HuH-7.5 (cell line): ENCODE measurements at regions not wholly inside any gene's neighbourhood (a gene's known extent, or its start where the extent isn't known, plus 50 kb on each side); places are given as distances from the start of the nearest gene placed in this dataset.

Experiments used
- DNase-seq: peaks from one replicate; pipeline ENCODE4 v3.0.0; 2011; ENCODE audit warnings: low spot score

DNA sequence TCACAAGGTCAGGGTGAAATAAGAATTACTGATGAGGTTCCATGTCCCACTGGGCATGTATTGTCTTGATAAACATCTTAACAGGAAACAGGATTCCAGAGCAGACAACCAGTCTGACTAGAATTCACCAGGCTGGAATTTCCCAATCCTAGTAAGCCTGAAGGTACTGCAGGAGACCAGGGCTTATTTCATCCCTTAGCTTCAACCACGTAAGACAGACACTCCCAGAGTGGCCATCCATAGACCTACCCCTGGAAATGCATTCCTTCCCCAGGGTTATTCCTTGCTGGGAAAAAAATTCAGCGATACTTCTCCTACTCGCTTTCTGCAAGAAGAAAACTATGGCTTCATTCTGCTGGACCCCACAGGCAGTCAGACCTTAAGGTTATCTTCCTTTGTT, 785.4 kb downstream of the NR2F1-AS1 start:
- no peak for DNase-seq

DNA sequence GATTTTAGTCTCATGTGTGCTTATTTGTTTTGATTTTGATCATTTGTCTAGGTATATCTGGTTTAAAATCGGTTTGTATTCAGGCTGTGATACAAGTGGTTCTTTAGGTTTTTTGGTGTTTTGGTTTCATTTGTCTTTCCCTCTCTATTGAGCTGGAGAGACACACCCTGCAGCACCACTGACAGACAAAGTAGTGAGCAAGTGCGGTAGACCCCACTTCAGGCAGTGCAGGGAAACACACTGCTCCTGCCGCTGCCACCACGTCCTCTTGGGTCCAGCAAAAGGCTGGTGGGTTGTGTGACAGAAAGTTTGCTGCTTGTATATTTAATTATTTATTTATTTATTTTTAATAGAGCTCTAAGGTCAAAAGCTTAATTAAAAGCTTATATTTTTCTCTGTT, 801.0 kb downstream of the NR2F1-AS1 start:
- no peak for DNase-seq

DNA sequence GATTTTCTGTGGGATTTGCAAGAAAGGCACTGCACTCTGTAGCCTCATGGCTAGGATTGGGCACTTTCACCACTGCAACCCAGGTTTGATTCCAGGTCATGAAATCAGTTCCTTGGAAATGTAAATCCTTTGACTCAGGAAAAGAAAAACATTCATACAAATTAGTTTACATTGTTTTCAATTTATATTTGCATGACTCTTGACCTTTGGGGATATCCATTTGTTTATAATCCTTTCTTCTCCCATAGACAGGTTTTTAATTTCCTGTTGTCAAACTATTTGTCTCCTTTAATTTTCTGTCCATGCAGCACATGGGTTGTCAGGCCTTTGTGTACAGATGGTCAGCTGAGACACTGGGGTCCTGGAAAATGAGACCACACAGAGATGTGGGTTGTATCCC, 801.5 kb downstream of the NR2F1-AS1 start:
- no peak for DNase-seq

DNA sequence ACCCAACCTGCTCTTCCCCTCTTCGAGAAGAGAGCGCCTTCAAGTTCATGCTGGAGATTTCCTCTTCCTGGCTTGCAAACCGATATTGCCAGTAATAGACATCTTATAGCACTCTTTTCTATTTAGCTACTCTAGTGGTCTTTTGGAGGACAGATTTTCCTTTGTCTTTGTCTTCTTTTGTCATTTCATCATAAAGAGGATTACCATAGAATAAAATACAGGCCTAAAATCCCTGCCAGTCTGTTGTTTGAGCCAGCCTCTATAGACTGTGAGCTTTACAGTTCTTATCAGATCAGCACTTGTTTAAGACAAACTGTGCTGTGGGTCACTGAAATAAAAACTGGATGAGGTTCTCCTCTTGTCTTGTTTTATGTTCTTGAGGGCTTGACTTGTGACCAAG, 802.8 kb downstream of the NR2F1-AS1 start:
- no peak for DNase-seq

DNA sequence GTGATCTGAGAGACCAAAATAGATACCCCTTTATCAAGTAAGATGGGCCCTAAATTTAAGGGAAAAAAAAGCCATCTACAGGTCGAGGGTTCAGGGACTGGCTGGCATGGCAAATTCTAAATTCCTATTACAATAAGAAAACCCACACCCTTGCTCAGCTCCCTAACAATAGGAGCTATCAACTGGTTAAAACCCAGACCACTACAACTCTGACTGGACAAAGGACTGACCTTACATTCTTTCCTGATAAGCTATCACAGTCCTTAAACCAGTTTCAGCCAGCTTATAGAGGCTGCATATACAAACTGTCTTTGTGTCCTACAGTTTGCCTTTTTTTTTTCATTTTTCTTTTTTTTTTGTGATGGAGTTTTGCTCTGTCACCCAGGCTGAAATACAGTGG, 803.6 kb downstream of the NR2F1-AS1 start:
- no peak for DNase-seq

DNA sequence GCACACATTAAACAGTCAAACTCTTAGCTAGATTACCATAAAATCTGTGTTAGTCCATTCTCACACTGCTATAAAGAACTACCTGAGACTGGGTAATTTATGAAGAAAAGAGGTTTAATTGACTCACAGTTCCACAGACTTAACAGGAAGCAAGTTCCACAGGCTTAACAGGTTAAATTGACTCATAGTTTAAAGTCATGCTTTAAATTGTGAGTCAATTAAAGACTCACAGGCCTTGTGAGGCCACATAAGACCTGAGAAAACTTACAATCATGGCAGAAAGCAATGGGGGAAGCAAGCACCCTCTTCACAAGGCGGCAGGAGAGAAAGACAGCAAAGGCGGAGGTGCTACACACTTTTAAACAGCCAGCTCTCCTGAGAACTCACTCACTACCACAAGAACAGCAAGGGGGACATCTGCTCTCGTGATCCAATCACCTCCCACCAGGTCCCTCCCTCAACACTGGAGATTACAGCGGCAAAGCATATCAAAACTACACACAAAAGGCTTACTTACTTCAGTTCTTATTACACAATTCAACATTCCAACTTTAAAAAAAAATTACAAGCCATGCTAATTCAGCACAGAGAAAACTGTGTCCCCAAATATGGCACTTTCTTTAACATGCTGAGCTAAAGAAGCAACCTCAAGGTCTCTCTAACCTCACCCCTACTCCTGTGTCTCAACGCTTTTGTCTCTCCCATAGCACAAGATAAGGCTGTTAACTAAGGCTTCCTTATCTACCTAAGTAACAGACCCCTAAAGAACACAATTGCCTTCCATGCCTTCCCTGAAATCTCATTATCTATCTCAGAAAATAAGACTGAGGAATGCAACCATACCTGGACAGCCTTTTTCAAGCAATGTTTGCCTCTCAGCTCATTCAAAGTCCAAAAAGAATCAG, 805.1 kb downstream of the NR2F1-AS1 start:
- no peak for DNase-seq

DNA sequence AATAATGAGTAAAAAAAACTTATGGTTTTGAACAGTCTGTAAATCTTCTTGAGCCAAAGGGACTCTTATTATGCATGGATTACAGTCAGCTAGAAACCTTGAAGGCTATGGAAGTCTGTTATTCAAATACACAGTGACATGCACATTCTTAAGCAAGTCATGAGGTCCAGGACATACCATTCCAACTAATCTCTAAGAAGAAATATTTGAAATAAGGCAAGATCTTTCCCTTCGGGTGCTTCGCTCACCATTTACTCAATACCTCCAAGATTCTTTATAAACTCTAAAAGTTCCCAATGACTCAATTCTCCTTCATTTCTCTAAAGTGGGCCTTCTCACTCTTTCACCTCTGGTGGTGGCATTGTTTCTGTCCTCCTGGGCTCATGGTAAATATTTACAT, 811.0 kb downstream of the NR2F1-AS1 start:
- DNase-seq, result no peak

DNA sequence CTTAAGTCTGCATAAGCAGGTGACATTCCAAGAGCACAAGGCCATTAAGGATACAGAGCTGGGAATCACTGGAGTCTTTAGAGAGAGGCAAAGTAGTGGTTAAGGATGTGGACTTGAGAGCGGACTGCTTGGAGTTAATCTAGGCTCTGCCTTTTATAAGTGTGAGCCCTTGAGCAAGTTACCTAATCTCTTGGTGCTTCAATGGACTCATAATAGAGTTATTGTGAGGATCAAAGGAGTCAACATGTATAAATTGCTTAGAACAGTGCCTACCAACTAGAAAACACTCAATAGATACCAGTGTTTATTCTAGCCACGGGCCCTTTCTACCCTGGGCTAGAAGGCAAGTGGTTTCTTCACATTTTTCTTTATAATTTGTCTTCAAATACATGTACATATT, 819.4 kb downstream of the NR2F1-AS1 start:
- no peak for DNase-seq

DNA sequence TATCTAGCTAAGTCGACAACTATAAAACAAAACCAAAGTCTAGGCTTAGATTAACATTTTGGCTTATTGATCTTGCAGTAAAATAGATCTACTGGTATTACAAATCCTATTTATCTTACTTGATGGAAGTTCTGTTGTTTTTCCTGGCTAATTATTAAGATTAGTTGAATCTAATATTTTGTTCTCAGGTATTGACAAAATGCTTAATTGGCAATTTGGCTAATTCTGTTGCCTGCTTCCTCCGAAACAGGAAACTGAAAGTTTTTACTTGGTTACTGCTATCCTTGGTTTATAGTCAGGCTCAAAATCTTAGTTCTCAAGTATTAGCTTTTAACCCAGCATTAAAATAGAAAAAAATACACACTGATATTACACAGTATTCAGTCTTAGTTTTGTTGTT, 820.5 kb downstream of the NR2F1-AS1 start:
- no peak for DNase-seq

DNA sequence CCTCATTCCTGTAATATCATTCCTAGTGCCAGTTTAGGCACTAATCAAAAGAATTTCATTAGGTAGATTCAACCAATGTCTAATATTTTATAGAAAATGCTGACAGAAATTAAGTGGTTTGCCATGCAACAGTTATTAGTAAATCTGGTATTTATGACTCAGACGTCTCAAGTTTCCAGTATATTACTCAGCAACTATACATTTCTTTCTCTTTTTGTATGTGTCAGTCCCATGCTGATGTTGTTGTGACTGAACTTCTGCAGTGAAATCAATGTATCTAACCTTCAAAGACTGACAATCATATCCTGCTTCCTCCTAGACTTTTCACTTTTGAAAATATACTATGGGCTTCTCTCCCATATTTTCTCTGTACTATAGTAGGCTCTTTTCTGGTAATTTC, 822.5 kb downstream of the NR2F1-AS1 start:
- no peak for DNase-seq

DNA sequence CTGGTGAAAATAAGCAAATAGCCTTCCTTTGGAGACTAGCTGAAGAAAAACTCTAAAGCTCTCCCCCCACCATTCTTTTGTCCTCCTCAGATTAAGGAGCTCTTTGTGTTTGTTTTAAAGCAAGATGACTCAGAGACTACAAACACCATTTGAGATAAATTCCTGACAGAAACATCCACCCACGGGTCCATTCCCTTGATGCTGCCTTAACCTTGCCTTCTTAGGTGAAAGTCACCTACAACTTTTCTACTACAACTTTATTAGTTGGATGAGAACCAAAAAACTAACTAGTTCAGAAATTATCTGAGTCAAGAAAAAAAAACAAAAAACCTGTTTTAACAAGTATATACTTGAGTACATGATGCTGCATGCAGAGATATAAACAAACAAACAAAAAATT, 831.1 kb downstream of the NR2F1-AS1 start:
- DNase-seq, result no peak

DNA sequence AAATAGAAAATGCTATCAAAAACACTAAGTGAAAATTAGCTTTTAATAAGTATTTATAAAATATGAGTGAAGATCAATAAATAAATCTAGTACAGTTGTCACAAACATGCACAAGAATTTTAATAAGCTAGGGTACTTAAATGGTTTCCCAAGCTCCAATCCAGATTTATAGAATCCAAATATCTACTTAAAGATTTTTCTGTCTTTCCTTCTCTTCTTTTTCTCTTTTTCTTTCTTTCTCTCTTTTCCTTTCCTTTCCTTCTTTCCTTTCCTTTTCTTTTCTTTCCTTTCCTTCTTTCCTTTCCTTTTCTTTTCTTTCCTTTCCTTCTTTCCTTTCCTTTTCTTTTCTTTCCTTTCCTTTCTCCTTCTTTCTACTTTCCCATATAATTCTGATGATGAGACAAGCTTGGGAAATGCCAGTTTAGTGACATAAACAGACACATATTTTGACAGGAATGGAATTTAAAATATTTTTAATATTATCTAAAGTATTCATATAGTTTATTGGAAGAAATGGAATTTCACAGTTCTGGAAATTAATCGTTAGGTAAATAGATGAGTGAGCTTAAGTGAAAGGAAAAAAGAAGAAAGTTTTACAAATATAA, 832.8 kb downstream of the NR2F1-AS1 start:
- no peak for DNase-seq

DNA sequence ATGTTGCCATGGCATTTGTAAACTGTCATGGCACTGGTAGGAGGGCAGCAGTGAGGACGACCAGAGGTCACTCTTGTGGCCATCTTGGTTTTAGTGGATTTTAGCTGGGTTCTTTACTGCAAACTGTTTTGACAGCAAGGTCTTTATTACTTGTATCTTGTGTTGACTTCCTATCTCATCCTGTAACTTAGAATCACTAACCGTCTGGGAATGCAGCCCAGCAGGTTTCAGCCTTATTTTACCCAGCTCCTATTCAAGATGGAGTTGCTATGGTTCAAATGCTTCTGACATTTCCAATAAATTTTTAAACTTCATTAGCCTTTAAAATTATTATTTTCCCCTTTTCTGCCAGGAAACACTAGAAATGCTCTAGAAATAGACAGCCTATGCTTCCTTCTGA, 839.1 kb downstream of the NR2F1-AS1 start:
- DNase-seq, result no peak

DNA sequence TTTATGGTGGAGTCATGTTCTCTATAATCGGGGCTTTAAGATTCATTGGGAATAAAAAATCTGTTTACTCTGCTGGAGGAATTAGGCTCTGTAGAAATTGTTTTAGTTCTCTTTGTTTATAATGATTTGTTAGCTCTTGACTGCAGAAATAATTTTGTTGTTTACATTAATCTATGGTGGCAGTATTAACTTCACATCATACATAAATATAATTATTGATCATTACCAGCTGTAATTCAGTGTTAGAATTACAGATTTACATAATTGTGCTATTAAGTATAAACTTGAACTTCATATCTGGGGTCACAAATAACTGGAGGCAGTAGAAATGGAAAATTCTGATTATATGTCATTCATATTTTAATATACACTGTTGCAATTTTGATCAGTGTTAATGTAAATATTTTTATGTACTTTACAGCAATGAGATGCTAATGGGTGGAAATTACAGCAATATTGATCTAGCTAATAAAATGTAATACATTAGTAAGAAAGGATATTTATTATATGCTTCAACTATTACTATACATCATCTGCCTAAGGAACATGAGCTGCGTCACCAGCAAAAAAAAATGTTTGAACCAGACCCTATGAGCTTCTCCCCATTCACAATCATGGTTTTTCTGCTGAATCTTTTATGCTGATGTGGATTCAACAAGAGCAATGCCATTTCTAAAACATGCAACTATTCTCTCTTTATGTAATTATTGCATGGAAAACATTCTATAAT, 846.6 kb downstream of the NR2F1-AS1 start:
- DNase-seq, result no peak

DNA sequence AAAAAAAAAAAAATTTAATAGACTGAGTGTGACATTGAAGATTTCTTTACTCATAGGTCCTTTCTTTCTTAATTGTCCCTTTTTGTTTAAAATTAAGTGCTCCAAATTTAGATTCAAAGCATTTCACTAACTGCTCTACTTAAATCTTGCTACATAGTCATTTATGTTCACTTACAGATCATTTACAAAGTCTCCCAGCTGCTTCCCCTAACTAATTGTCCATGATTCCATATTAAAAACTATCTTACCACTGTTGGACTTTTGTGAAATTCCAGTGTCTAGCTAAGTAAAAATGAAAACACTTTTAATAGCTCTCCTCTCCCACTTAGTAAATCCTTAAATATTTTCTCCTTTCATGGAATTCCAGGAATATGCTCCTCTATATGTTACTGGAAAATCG, 850.5 kb downstream of the NR2F1-AS1 start:
- no peak for DNase-seq

DNA sequence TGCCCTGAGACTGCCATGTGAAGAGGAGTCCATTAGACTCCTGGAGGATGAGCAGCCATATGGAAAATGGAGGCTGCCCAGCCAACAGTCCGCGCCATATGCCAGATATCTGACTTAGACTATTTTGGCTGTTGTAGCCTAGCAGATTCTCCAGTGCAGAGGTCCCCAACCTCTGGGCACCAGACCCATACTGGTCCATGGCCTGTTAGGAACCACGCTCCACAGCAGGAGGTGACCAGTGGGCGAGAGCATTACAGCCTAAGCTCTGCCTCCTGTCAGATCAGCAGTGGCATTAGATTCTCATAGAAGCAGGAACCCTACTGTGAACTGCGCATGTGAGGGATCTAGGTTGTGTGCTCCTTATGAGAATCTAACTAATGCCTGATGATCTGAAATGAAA, 851.9 kb downstream of the NR2F1-AS1 start:
- no peak for DNase-seq

DNA sequence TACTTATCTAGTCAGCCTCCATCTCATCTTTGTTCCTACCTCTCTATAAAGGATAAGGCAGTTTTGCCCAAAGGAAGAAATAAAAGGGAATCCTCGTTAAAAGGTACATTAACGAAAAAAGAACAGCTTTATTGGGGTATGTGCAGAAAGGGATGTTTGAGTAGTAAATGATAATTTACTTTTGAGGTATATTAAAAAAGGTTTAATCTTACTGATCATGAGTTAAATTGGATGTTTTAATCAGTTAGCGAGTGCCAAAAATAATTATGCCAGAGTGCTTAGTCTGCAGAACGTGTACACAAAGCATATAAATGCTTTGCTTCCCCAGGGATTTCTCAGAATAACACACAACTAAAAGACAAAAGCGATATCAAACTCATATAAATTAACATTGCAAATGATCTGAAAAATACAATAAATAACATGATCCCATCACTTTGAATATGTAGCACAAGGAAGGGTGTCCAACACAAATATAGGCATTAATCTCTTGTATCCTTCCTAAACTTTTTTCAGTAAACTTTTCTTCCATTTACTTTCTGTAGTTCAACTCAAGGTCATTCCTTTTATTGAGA, 865.0 kb downstream of the NR2F1-AS1 start:
- DNase-seq, result no peak

DNA sequence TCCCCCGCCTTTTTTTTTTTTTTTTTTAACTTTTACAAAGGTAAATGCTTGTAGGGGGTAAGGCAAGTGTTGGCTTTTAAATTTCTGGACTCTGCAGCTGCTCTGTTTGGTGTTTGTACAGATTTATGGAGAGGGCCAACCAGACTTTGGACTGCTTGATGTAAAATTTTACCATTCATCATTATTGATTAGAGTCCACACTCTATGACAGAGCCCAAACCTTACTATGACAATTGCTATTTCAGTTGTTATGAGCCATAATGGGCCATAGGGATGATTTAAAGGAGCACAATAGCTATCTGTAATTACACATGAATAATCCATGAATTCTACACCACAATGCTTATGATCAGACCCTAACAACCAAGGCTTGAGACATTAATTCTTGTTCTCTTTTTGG, 867.2 kb downstream of the NR2F1-AS1 start:
- no peak for DNase-seq

DNA sequence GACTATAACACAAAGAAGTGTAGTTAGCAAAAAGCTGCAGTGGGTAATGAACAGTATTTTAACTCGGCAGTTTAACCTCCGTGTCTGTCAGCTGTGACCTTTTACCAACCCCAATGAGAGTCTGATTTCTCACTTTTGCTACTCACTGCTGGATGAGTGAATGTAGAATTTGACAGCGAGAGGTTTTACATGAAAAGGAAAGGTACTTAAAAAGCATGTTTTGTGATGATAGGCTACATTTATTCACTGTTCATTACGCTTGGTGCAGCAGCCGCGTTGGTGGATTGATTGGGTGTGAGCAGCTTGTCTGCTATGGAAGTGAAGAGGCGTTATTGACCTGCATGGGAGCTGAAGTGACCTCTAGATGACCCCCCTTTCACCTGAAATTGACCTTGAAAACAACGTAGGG, 867.7 kb downstream of the NR2F1-AS1 start:
- DNase-seq, result no peak

DNA sequence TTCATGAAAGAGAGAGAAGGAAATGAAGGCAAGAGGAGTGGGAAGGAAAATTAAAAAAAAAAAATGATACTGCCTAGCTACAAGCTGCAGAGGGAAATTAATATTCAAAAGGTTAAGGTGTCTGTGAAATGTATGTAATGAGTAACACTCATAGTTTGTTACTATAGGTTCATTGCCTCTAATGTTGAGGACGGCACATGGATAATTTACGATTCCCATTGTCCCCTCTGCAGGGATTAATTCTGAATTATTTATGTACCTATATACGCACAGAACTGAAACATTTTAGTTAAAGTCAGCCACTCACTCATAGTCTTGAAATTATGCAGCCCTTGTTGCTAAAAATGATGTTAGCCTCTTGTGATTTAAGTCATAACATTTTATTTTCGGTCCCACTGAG, 869.1 kb downstream of the NR2F1-AS1 start:
- DNase-seq, result no peak

DNA sequence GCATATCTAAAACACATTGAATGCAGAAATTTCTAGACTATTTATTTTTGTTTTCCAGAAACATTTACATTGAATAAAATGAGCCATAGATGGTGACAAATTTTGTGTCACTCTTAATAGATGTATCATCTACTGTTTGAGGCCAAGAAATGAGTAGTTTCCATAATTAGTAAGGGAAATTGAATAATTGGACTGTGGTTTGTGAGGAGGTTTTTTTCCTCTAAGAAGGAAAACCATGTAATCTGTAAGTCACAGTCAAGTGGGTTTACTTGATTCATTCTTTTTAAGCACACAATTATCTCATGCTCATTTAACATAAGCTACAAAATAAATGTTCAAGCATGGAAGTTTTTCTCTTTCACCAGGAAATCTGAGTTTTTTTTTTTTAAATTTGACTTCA, 876.4 kb downstream of the NR2F1-AS1 start:
- no peak for DNase-seq

DNA sequence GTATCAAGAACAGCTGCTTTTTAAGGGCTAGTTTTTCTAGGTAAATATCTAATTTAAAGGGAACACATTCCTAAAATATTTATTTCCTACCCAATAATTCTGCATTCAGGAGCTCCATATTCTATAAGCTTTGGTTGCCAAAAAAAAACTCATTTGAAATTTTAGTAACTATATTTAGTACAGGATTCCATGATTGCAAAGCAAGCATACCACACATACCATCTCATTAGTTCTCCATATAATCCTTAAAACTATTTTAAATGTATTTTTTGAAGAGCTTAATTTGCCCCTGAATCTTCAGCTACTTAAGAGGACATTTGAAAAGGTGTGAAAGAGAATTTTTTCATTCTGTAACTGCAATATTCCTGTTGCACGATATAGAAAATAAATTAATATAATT, 877.0 kb downstream of the NR2F1-AS1 start:
- DNase-seq, result no peak
